ENCODE measurements at regions not wholly inside any gene's neighbourhood (a gene's known extent, or its start where the extent isn't known, plus 50 kb on each side); places are given as distances from the start of the nearest gene placed in this dataset.

- DNase-seq (ENCODE audit: low spot score) = no peak
Measured at GRCh38 chrX:26375346-26375745, 159.4 kb downstream of the MAGEB5 start.

- DNase-seq (ENCODE audit: low spot score) = no peak
Measured at GRCh38 chrX:26373829-26374228, 157.9 kb downstream of the MAGEB5 start.

GRCh38 chrX:26352891-26353430 is 137.0 kb downstream of the MAGEB5 start:
- DNase-seq (ENCODE audit: low spot score) = no peak

- DNase-seq (ENCODE audit: low spot score) = no peak
Measured at GRCh38 chrX:26347171-26347570, 131.2 kb downstream of the MAGEB5 start.

GRCh38 chrX:26334232-26334631 is 118.3 kb downstream of the MAGEB5 start:
- no peak for DNase-seq (ENCODE audit: low spot score)

- DNase-seq (ENCODE audit: low spot score) = no peak
Measured at GRCh38 chrX:26328608-26329319, 112.8 kb downstream of the MAGEB5 start.

- no peak for DNase-seq (ENCODE audit: low spot score)
Measured at GRCh38 chrX:26309262-26309661, 93.3 kb downstream of the MAGEB5 start.

GRCh38 chrX:26295425-26295824 is 79.5 kb downstream of the MAGEB5 start:
- DNase-seq (ENCODE audit: low spot score) = no peak

GRCh38 chrX:26286836-26287235 is 70.9 kb downstream of the MAGEB5 start:
- DNase-seq (ENCODE audit: low spot score) = no peak
